Spleen (tissue), 7 donors: ENCODE measurements at regions not wholly inside any gene's neighbourhood (a gene's known extent, or its start where the extent isn't known, plus 50 kb on each side); places are given as distances from the start of the nearest gene placed in this dataset.

Experiments
- CTCF ChIP-seq, 11 experiments: fragments of 200-600 bp in 7 of 11; fragments of 450-650 bp in 4 of 11; sonication (generic) in 4 of 11; IDR thresholded peaks in 8 of 11; conservative IDR thresholded peaks in 3 of 11; 1 replicate in 7 of 11; 2 replicates in 4 of 11; pipeline versions ENCODE4 v1.4.0 to v1.8.0; 2016 to 2021; ENCODE audit warnings: antibody characterized with exemption in 11 of 11, inconsistent platforms in 4 of 11, mild to moderate bottlenecking in 1 of 11
- POLR2A ChIP-seq, 3 donors: fragments of 450-650 bp; IDR thresholded peaks; one replicate each; pipeline ENCODE4 v1.5.1; 2017; ENCODE audit warnings: antibody characterized with exemption in 3 of 3, mild to moderate bottlenecking in 1 of 3
- POLR2AphosphoS5 ChIP-seq, 3 donors: sonication (generic); formaldehyde crosslinking; IDR thresholded peaks; one replicate each; pipeline ENCODE4 v1.5.1; 2017; ENCODE audit warnings: antibody characterized with exemption in 3 of 3
- donor health status: DM: no; HTN: no; CAD: no; lungs with moderate emphysema.
- donor health status: DM: no; HTN: no; CAD: no.
- donor health status: DM: no; HTN: no; CAD: no.

- no peak for TF ChIP-seq CTCF (IDR thresholded peaks at IDR 0.05 in 8 of 11, conservative IDR thresholded peaks at IDR 0.05 in 3 of 11)
- TF ChIP-seq POLR2AphosphoS5 (IDR thresholded peaks at IDR 0.05): no peak
- TF ChIP-seq POLR2A (IDR thresholded peaks at IDR 0.05): no peak
Measured at GRCh38 chr18:43648002-43648401, 370.7 kb upstream of the SYT4 start.
